SW 1271 (cell line): ENCODE measurements at regions not wholly inside any gene's neighbourhood (a gene's known extent, or its start where the extent isn't known, plus 50 kb on each side); places are given as distances from the start of the nearest gene placed in this dataset.
"Not testable (repeated sequence)": the region's sequence is repeated elsewhere in the genome, so short reads cannot be mapped to it uniquely, and the experiment has no call there.

Experiments used
- DNase-seq, 2 experiments: peaks; one replicate each; lab custom pipeline; 2025; lab: John Stamatoyannopoulos, UW

DNA sequence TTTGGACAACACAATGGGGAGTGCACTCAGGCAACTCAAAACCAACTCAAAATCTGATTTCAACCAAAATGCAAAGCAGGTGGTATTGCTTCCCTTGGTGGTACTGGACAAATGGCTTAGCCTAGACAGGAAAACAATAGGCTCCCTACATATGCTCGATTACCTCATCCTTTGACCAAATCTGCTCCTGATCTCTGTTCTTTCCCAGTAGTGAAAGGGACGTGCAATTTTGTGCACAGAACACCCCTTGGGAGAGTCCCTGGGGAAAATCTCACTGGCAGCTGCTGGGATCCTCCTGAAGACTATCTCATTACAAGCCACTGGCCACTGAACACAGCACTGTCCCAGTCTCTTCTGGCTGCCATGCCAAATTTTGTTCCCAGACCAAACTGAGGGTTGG, 149.2 kb upstream of the VSTM2A start:
- DNase-seq: no peak

DNA sequence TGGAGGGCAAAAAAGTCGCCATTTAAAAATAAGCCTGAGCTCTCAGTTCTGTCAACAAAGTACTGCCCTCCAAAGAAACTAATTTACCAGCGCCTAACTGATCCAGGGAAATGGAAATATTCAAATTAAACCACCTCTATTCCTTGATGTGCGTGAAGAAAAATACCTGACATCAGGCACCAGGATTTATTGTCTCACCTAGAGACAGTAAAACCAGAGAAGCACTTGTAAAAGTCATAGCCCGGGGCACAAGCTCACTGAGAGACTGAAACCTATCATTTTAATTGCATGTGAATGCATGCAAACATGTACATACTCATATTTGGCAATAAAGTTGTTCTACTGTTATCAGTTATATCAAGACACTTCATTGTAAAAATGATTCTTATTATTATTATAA, 147.3 kb upstream of the VSTM2A start:
- no peak for DNase-seq

DNA sequence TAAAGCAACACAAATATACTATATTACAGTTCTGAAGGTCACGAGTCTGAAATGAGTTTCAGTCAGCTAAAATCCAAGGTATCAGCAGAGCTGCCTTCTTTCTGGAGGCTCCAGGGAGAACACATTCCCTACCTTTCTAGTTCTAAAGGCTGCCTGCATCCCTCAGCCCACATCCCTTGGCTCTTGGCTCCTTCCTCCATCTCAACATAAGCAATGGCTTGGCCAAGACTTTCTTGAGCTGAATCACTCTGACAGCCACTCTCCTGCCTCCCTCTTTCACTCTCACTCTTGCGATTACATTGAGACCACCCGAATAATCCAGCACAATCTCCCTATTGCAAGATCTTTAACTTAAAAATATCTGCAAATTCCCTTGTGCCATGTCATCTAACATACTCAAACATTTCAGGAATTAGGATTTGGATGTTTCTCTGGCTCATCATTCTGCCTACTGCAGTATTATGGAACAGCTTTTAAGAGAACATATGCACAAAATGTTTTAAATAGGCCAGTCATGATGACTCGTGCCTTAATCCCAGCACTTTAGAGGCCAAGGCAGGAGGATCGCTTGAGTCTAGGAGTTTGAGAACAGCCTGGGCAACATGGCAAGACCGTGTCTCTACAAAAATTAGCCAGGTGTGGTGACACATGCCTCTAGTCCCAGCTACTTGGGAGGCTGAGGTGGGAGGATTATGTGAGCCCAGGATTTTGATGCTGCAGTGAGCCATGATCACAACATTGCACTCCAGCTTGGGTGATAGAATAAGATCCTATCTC, 144.2 kb upstream of the VSTM2A start:
- DNase-seq: no peak

DNA sequence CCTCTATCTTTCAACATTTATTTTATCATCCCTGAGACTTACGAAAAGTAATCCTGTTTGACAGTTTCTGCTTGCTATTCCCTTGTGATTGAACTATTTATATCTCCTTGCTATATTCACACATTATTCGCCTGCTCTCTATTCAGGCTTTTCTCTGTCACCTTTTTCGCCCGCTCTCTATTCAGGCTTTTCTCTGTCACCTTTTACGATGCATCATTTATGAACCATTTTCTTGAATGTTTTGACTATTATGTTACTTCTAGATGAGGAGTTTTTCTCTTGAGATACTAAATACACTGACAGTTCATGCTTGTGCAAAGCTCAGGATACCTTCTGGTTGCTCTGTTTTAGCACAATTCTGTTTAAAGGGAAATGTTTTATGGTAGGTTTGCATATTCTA, 143.3 kb upstream of the VSTM2A start:
- DNase-seq: no peak

GRCh38 chr7:54409917-54410316, 132.3 kb upstream of the VSTM2A start:
- DNase-seq: no peak

- no peak for DNase-seq
Measured at GRCh38 chr7:54416678-54417077, 125.5 kb upstream of the VSTM2A start.

DNA sequence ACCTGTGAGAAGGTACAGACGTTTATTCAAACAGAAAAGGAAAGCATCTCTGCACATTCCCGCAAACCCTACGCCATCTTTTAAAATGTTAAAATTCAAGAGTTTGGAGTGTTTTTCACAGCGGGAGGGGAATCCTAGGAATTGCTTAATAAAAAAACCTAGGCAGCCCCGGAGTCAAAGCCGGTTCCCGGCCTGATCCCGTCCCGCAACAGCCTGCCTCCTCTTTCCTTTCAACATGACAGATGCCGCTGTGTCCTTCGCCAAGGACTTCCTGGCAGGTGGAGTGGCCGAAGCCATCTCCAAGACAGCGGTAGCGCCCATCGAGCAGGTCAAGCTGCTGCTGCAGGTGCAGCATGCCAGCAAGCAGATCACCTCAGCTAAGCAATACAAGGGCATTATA, 123.0 kb upstream of the VSTM2A start:
- DNase-seq: no peak

DNA sequence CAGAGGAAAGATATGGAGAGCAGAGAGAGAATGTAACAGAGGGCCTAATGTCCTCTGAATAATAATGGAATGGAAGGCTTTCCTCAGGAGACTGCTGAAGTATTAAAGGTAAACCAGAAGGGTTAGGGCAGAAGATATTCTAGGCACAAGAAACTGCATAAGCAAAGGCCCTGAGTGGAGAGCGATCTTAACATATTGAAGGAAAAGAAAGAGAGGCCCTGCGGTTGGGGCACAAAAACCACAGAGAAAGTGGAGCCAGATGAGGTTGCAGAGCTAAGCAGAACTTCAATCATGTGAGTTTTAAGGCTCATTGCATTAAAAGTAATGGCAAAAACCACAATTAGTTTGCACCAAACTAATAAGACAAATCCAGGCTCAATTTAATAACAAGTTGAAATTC, 115.8 kb upstream of the VSTM2A start:
- no peak for DNase-seq

DNA sequence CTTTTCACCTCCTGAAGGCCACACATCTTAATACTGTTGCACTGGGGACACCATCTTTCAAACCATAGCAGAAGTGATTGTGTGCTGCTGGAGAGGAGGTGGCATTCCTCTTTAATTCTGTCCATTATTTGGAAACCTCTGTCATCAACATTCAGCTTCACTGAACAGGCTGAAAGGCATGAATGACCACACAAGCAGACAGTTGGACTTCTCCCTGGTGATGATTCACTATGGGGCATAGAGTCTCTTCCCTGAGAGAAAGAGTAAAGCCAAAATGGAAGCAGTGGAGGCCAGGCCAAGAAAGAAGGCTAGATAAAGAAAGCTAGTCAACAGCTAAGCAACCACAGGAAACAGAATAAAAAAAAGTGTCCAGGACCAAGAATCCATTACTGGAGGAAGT, 113.1 kb upstream of the VSTM2A start:
- no peak for DNase-seq

DNA sequence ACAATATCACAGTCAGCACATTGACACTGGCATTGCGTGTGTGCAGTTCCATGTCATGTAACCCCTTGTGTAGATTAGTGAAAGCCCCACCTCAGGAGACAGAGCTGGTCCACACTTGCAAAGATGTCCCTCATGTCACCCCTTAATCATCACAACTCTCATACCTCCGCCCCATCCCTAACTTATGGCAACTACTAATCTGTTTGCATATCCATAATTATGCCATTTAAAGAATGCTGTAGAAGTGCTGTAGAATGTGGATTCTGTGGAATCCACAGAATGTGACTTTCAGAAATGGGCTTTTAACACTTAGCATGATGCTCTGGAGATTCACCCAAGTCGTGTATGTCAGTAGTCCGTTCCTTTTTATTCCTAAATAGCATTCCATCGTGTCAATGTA, 102.8 kb upstream of the VSTM2A start:
- DNase-seq: no peak

- DNase-seq: not testable (repeated sequence)
Measured at GRCh38 chr7:54444046-54444686, 98.0 kb upstream of the VSTM2A start.

GRCh38 chr7:54453168-54453567, 89.0 kb upstream of the VSTM2A start:
- DNase-seq: not testable (repeated sequence)

DNA sequence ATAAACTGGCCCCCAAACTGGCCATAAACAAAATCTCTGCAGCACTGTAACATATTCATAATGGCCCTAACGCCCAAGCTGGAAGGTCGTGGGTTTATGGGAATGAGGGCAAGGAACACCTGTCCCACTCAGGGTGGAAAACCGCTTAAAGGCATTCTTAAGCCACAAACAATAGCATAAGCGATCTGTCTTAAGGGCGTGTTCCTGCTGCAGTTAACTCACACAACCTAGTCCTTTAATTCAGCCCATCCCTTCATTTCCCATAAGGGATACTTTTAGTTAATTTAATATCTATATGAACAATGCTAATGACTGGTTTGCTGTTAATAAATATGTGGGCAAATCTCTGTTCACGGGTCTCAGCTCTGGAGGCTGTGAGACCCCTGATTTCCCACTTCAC, 87.5 kb upstream of the VSTM2A start:
- DNase-seq: not testable (repeated sequence)

GRCh38 chr7:54465095-54465494, 77.1 kb upstream of the VSTM2A start:
- DNase-seq: no peak

DNA sequence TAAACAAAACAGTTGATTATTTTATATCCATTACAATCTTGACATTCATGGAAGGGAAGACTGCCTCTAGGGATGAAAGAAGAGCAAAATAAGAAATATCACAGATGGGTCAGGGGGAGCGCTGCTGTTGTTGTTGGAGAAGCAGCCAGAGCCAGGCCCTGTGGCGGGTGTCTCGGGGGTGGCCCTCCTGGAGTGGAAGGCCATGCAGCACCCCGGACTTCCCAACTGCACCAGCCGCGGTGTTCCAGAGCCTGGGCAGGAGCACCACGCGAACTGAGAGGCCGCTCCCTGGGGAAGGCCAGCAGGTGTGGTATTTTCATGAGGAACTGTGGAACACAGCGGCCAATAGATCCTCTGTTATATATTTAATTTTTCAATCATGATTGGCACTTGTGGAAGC, 72.4 kb upstream of the VSTM2A start:
- DNase-seq: no peak

GRCh38 chr7:54476609-54477008, 65.6 kb upstream of the VSTM2A start:
- no peak for DNase-seq

DNA sequence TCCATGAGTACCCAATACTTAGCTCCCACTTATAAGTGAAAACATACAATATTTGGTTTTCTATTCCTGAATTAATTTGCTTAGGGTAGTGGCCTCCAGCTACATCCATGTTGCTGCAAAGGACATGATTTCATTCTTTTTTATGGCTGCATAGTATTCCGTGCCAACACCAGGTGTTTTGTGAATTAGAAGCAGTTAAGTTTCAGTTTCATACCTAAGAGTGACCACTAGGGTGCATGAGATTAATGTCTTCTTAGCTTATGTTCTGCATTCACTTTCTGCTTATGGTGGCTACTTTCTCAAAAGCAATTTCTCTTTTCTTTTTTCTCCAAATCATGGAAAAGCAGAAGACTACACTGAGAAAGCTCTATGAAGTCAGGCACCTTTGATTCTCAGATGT, 65.1 kb upstream of the VSTM2A start:
- peak in 1 of 2 experiments; percentile 1 for DNase-seq

DNA sequence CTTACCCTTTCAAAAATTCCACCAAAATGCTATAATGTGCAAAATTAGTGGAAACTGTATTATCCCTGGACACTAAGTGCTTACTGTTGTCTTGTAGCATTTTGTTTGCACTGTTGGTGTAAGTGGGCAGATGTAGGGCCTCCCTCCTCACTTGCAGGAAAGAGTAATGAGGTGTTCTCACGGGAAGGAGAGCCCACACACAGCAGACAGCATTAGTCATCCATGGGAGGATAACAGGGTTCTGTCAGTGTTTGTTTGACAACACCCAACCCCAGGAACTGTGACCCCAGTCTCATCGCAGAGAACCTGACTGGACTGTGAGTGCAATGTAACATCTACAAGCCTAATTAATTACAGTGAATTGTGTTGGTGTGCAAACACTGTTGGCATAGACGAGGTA, 58.7 kb upstream of the VSTM2A start:
- no peak for DNase-seq

GRCh38 chr7:54485044-54485443, 57.1 kb upstream of the VSTM2A start:
- no peak for DNase-seq
